ENCODE measurements at regions not wholly inside any gene's neighbourhood (a gene's known extent, or its start where the extent isn't known, plus 50 kb on each side); places are given as distances from the start of the nearest gene placed in this dataset.

DNA sequence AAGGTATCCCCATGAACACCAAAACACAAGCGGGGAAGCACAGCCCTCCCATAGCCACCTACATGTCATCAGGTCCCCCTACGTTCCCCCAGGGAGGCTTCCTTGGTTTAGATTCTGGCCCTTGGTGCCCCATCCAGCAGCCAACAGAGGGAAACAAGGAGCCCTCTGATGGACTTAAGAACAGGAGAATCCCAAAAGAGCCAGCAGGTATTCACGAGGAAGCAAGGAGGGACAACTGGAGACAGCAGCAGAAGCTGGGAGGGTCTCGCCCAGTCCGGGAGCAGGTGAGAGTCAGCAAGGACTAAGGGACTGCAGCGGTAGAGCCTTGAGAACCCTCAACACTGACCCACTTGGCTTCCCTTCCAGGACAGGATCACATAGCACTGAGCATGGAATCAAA is 58.4 kb upstream of the TOP1 start:
- H3K9me3 ChIP-seq (ENCODE audit: control insufficient read depth, insufficient read depth, low read length): no peaks in the 10 kb centered on the region
- H3K4me2 ChIP-seq (ENCODE audit: low read length): no peak overlapping the region
- no peaks in the 10 kb centered on the region for H3F3A ChIP-seq (ENCODE audit: control insufficient read depth, insufficient read depth)
- no peaks in the 10 kb centered on the region for H3K9me2 ChIP-seq (replicated peaks; ENCODE audit: control insufficient read depth, low read length)
- no peaks in the 10 kb centered on the region for H3K36me3 ChIP-seq (ENCODE audit: control insufficient read depth, low read length)
- H4K20me1 ChIP-seq (ENCODE audit: control insufficient read depth, insufficient read depth, low read depth, low read length): no peaks in the 10 kb centered on the region
- no peaks in the 10 kb centered on the region for H3K79me2 ChIP-seq (ENCODE audit: control insufficient read depth, low read length)
- TF ChIP-seq EZH2phosphoT487 (IDR thresholded peaks at IDR 0.05; ENCODE audit: borderline replicate concordance, low read length): no peak
- TF ChIP-seq, protein P1, sequence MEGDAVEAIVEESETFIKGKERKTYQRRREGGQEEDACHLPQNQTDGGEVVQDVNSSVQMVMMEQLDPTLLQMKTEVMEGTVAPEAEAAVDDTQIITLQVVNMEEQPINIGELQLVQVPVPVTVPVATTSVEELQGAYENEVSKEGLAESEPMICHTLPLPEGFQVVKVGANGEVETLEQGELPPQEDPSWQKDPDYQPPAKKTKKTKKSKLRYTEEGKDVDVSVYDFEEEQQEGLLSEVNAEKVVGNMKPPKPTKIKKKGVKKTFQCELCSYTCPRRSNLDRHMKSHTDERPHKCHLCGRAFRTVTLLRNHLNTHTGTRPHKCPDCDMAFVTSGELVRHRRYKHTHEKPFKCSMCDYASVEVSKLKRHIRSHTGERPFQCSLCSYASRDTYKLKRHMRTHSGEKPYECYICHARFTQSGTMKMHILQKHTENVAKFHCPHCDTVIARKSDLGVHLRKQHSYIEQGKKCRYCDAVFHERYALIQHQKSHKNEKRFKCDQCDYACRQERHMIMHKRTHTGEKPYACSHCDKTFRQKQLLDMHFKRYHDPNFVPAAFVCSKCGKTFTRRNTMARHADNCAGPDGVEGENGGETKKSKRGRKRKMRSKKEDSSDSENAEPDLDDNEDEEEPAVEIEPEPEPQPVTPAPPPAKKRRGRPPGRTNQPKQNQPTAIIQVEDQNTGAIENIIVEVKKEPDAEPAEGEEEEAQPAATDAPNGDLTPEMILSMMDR (IDR thresholded peaks at IDR 0.05; ENCODE audit: low read depth, low read length, poor library complexity, severe bottlenecking): no peak
- no peaks in the 10 kb centered on the region for H3K27me3 ChIP-seq (ENCODE audit: control insufficient read depth, low read length)
- H3K4me1 ChIP-seq (ENCODE audit: control insufficient read depth, low read length): peaks cover 4% of the 10 kb centered on the region
- no peak overlapping the region for H3K4me3 ChIP-seq (ENCODE audit: low read length)
- H3K27ac ChIP-seq (ENCODE audit: low read depth, low read length): no peak overlapping the region

DNA sequence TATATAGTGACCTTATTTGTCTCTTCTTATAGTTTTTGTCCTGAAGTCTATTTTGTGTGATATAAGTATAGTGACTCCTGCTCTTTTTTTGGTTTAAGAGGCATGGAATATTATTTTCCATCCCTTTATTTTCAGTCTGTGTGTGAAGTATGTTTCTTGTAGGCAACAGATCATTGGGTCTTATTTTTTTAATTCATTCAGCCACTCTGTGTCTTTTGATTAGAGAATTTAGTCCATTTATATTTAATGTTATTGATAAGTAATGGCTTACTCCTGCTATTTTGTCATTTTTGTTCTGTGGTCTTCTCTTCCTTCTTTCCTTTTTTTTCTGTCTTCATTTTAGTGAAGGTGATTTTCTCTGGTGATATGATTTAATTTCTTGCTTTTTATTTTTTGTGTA is 51.4 kb upstream of the TOP1 start:
- H3F3A ChIP-seq (ENCODE audit: control insufficient read depth, insufficient read depth): no peaks in the 10 kb centered on the region
- H3K27me3 ChIP-seq (ENCODE audit: control insufficient read depth, low read length): no peaks in the 10 kb centered on the region
- no peak overlapping the region for H3K4me2 ChIP-seq (ENCODE audit: low read length)
- H4K20me1 ChIP-seq (ENCODE audit: control insufficient read depth, insufficient read depth, low read depth, low read length): no peaks in the 10 kb centered on the region
- H3K36me3 ChIP-seq (ENCODE audit: control insufficient read depth, low read length): no peaks in the 10 kb centered on the region
- TF ChIP-seq, protein P1 (IDR thresholded peaks at IDR 0.05; ENCODE audit: low read depth, low read length, poor library complexity, severe bottlenecking): no peak
- TF ChIP-seq EZH2phosphoT487 (IDR thresholded peaks at IDR 0.05; ENCODE audit: borderline replicate concordance, low read length): no peak
- no peak overlapping the region for H3K27ac ChIP-seq (ENCODE audit: low read depth, low read length)
- H3K9me3 ChIP-seq (ENCODE audit: control insufficient read depth, insufficient read depth, low read length): peaks cover 21% of the 10 kb centered on the region
- no peaks in the 10 kb centered on the region for H3K9me2 ChIP-seq (replicated peaks; ENCODE audit: control insufficient read depth, low read length)
- peaks cover 8% of the 10 kb centered on the region for H3K4me1 ChIP-seq (ENCODE audit: control insufficient read depth, low read length)
- H3K79me2 ChIP-seq (ENCODE audit: control insufficient read depth, low read length): no peaks in the 10 kb centered on the region
- H3K4me3 ChIP-seq (ENCODE audit: low read length): no peak overlapping the region

DNA sequence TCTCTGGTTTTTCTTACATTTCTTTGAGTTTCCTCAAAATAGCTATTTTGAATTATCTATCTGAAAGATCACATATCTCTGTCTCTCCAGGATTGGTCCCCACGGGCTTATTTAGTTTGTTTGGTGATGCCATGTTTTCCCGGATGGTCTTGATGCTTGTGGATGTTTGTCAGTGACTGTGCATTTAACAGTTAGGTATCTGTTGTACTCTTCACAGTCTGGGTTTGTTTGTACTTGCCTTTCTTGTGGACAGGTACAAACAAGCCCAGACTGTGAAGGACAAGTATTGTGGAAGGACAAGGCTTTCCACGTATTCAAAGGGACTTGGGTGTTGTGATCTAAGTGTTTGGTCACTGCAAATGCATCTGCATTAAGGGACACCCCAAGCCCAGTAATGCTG is 49.9 kb upstream of the TOP1 start:
- no peaks in the 10 kb centered on the region for H3K27me3 ChIP-seq (ENCODE audit: control insufficient read depth, low read length)
- H4K20me1 ChIP-seq (ENCODE audit: control insufficient read depth, insufficient read depth, low read depth, low read length): no peaks in the 10 kb centered on the region
- H3F3A ChIP-seq (ENCODE audit: control insufficient read depth, insufficient read depth): no peaks in the 10 kb centered on the region
- H3K36me3 ChIP-seq (ENCODE audit: control insufficient read depth, low read length): no peaks in the 10 kb centered on the region
- H3K4me2 ChIP-seq (ENCODE audit: low read length): no peak overlapping the region
- TF ChIP-seq, protein P1 (IDR thresholded peaks at IDR 0.05; ENCODE audit: low read depth, low read length, poor library complexity, severe bottlenecking): no peak
- TF ChIP-seq EZH2phosphoT487 (IDR thresholded peaks at IDR 0.05; ENCODE audit: borderline replicate concordance, low read length): no peak
- H3K4me3 ChIP-seq (ENCODE audit: low read length): no peak overlapping the region
- H3K4me1 ChIP-seq (ENCODE audit: control insufficient read depth, low read length): peaks cover 15% of the 10 kb centered on the region
- H3K9me3 ChIP-seq (ENCODE audit: control insufficient read depth, insufficient read depth, low read length): peaks cover 21% of the 10 kb centered on the region
- H3K9me2 ChIP-seq (replicated peaks; ENCODE audit: control insufficient read depth, low read length): no peaks in the 10 kb centered on the region
- H3K27ac ChIP-seq (ENCODE audit: low read depth, low read length): no peak overlapping the region
- H3K79me2 ChIP-seq (ENCODE audit: control insufficient read depth, low read length): no peaks in the 10 kb centered on the region
